ENCODE measurements at regions not wholly inside any gene's neighbourhood (a gene's known extent, or its start where the extent isn't known, plus 50 kb on each side); places are given as distances from the start of the nearest gene placed in this dataset.

GRCh38 chr9:109860521-109860920 lies 80.5 kb downstream of the PALM2AKAP2 start:
- no peak overlapping the region for H3K27ac ChIP-seq (ENCODE audit: low read depth, low read length, severe bottlenecking)
- 97 to 100% methylated on average over 1 to 2 of the region's 2 CpGs for WGBS, 2 experiments (ENCODE audit: insufficient coverage in 2 of 2)
- no peaks in the 10 kb centered on the region for H3K36me3 ChIP-seq (ENCODE audit: control insufficient read depth, insufficient read depth, low read length)
- H3K4me1 ChIP-seq (ENCODE audit: control insufficient read depth, insufficient read depth, low read length, poor library complexity, severe bottlenecking), result no peaks in the 10 kb centered on the region
- H3K4me3 ChIP-seq (ENCODE audit: extremely low read depth, insufficient read depth, low read length, poor library complexity, severe bottlenecking), result no peak overlapping the region
- no peaks in the 10 kb centered on the region for H3K9me3 ChIP-seq (ENCODE audit: control insufficient read depth, low read length)

DNA sequence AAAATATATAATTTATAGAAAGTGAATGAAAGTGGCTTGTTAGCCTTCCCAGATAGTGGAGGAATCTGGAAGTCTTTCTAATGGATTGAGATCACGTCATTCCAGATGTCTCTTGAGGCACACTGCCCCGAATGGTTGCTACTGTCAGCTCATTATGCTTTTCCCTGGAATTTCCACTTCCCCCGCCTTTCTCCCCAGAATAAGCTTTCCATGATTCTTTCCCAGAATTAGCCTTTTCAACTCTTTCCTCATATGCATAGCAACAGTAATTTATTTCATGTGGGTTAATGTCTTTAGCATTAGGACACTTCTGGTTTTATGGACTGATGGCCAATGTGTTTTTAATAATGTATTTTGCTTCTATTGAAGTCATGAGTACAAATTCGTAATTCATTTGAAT lies 81.5 kb downstream of the PALM2AKAP2 start:
- no peak overlapping the region for H3K27ac ChIP-seq (ENCODE audit: low read depth, low read length, severe bottlenecking)
- no peaks in the 10 kb centered on the region for H3K4me1 ChIP-seq (ENCODE audit: control insufficient read depth, insufficient read depth, low read length, poor library complexity, severe bottlenecking)
- 68 to 95% methylated on average over 2 to 4 of the region's 4 CpGs for WGBS, 2 experiments (ENCODE audit: insufficient coverage in 2 of 2)
- no peak overlapping the region for H3K4me3 ChIP-seq (ENCODE audit: extremely low read depth, insufficient read depth, low read length, poor library complexity, severe bottlenecking)
- H3K36me3 ChIP-seq (ENCODE audit: control insufficient read depth, insufficient read depth, low read length), result no peaks in the 10 kb centered on the region
- H3K9me3 ChIP-seq (ENCODE audit: control insufficient read depth, low read length), result no peaks in the 10 kb centered on the region

GRCh38 chr9:109861918-109862317 lies 81.9 kb downstream of the PALM2AKAP2 start:
- H3K9me3 ChIP-seq (ENCODE audit: control insufficient read depth, low read length), result no peaks in the 10 kb centered on the region
- H3K4me1 ChIP-seq (ENCODE audit: control insufficient read depth, insufficient read depth, low read length, poor library complexity, severe bottlenecking), result no peaks in the 10 kb centered on the region
- H3K4me3 ChIP-seq (ENCODE audit: extremely low read depth, insufficient read depth, low read length, poor library complexity, severe bottlenecking), result no peak overlapping the region
- H3K36me3 ChIP-seq (ENCODE audit: control insufficient read depth, insufficient read depth, low read length), result no peaks in the 10 kb centered on the region
- no peak overlapping the region for H3K27ac ChIP-seq (ENCODE audit: low read depth, low read length, severe bottlenecking)

- H3K9me3 ChIP-seq (ENCODE audit: control insufficient read depth, low read length), result no peaks in the 10 kb centered on the region
- no peaks in the 10 kb centered on the region for H3K36me3 ChIP-seq (ENCODE audit: control insufficient read depth, insufficient read depth, low read length)
- H3K4me1 ChIP-seq (ENCODE audit: control insufficient read depth, insufficient read depth, low read length, poor library complexity, severe bottlenecking), result no peaks in the 10 kb centered on the region
- no peak overlapping the region for H3K4me3 ChIP-seq (ENCODE audit: extremely low read depth, insufficient read depth, low read length, poor library complexity, severe bottlenecking)
- WGBS, 2 experiments (ENCODE audit: insufficient coverage in 2 of 2), result 85 to 92% methylated on average over 3 of the region's 3 CpGs
- no peak overlapping the region for H3K27ac ChIP-seq (ENCODE audit: low read depth, low read length, severe bottlenecking)
Observed at GRCh38 chr9:109862452-109862851, 82.5 kb downstream of the PALM2AKAP2 start.

DNA sequence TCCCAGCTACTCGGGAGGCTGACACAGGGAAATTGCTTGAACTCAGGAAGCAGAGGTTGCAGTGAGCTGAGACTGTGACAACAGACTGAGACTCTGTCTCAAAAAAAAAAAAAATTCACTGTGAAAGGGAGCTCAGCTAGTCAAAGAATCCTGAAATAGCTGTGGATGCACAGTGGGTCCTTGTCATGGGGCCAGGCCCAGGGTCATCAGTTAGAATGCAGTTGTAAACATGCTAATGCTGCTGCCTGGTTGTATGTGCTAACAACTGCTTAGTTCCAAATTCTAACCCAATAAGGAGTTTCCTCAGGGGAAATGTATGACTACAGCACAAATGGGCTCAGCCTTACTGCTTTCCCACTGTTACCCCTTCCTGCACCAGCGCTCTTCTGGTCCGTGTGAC lies 84.0 kb downstream of the PALM2AKAP2 start:
- Histone ChIP-seq H3K4me3 (ENCODE audit: extremely low read depth, insufficient read depth, low read length, poor library complexity, severe bottlenecking) (no peak overlapping the region), H3K36me3 (ENCODE audit: control insufficient read depth, insufficient read depth, low read length) (no peaks in the 10 kb centered on the region), H3K9me3 (ENCODE audit: control insufficient read depth, low read length) (no peaks in the 10 kb centered on the region), H3K27ac (ENCODE audit: low read depth, low read length, severe bottlenecking) (no peak overlapping the region), H3K4me1 (ENCODE audit: control insufficient read depth, insufficient read depth, low read length, poor library complexity, severe bottlenecking) (peaks cover 15% of the 10 kb centered on the region)
- WGBS, 2 experiments (ENCODE audit: insufficient coverage in 2 of 2), result 94 to 100% methylated on average over 3 of the region's 3 CpGs

DNA sequence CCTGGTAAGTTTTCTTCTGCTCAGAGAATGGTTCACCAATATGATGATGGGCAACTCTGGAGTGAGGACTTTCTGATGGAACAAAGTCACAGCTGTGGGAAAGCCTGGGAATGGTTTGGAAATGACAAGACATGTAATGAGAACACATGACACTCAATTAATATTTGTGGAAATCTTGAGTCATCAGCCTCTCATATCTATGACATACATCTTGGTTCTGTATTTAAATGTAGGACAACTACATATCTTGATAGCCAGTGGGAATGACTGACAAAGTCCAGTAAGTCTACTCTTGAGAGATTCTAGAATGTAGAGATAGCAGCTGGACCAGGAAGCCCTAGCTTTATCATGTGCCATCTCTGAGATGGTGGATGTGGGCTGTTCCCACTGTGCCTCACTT lies 85.5 kb downstream of the PALM2AKAP2 start:
- Histone ChIP-seq H3K27ac (ENCODE audit: low read depth, low read length, severe bottlenecking) (no peak overlapping the region), H3K36me3 (ENCODE audit: control insufficient read depth, insufficient read depth, low read length) (no peaks in the 10 kb centered on the region), H3K9me3 (ENCODE audit: control insufficient read depth, low read length) (no peaks in the 10 kb centered on the region), H3K4me3 (ENCODE audit: extremely low read depth, insufficient read depth, low read length, poor library complexity, severe bottlenecking) (no peak overlapping the region), H3K4me1 (ENCODE audit: control insufficient read depth, insufficient read depth, low read length, poor library complexity, severe bottlenecking) (peaks cover 16% of the 10 kb centered on the region)

- H3K4me1 ChIP-seq (ENCODE audit: control insufficient read depth, insufficient read depth, low read length, poor library complexity, severe bottlenecking), result peaks cover 16% of the 10 kb centered on the region
- no peaks in the 10 kb centered on the region for H3K9me3 ChIP-seq (ENCODE audit: control insufficient read depth, low read length)
- no peaks in the 10 kb centered on the region for H3K36me3 ChIP-seq (ENCODE audit: control insufficient read depth, insufficient read depth, low read length)
- H3K4me3 ChIP-seq (ENCODE audit: extremely low read depth, insufficient read depth, low read length, poor library complexity, severe bottlenecking), result no peak overlapping the region
- no peak overlapping the region for H3K27ac ChIP-seq (ENCODE audit: low read depth, low read length, severe bottlenecking)
- 70 to 72% methylated on average over 2 to 3 of the region's 4 CpGs for WGBS, 2 experiments (ENCODE audit: insufficient coverage in 2 of 2)
Observed at GRCh38 chr9:109868207-109868606, 88.2 kb downstream of the PALM2AKAP2 start.

DNA sequence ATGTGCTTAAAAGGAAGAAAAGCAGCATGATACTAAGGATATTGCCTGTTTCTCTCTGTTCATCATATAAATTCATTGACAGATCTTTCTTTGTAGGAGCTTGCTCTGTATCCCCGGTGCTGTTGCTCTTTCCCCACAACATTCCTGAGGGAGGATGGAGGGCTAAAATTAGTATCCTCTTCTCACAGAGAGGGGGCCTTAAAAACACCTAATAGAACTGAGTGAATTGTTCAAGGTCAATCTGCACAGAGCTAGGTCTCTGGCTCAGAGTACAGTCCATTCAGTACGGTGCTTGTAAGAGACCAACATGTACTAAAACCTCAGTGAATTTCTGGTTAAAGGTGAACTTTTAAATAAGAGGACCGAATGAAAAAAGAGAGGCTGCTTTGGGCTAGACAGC lies 88.7 kb downstream of the PALM2AKAP2 start:
- Histone ChIP-seq H3K4me3 (ENCODE audit: extremely low read depth, insufficient read depth, low read length, poor library complexity, severe bottlenecking) (no peak overlapping the region), H3K9me3 (ENCODE audit: control insufficient read depth, low read length) (no peaks in the 10 kb centered on the region), H3K27ac (ENCODE audit: low read depth, low read length, severe bottlenecking) (no peak overlapping the region), H3K36me3 (ENCODE audit: control insufficient read depth, insufficient read depth, low read length) (no peaks in the 10 kb centered on the region), H3K4me1 (ENCODE audit: control insufficient read depth, insufficient read depth, low read length, poor library complexity, severe bottlenecking) (peaks cover 16% of the 10 kb centered on the region)
- WGBS, 2 experiments (ENCODE audit: insufficient coverage in 2 of 2), result 86 to 88% methylated on average over 1 to 2 of the region's 3 CpGs

GRCh38 chr9:109870365-109870764 lies 90.4 kb downstream of the PALM2AKAP2 start:
- Histone ChIP-seq H3K4me3 (ENCODE audit: extremely low read depth, insufficient read depth, low read length, poor library complexity, severe bottlenecking) (no peak overlapping the region), H3K9me3 (ENCODE audit: control insufficient read depth, low read length) (no peaks in the 10 kb centered on the region), H3K4me1 (ENCODE audit: control insufficient read depth, insufficient read depth, low read length, poor library complexity, severe bottlenecking) (peaks cover 16% of the 10 kb centered on the region), H3K27ac (ENCODE audit: low read depth, low read length, severe bottlenecking) (no peak overlapping the region), H3K36me3 (ENCODE audit: control insufficient read depth, insufficient read depth, low read length) (no peaks in the 10 kb centered on the region)
- 85 to 94% methylated on average over 4 to 5 of the region's 6 CpGs for WGBS, 2 experiments (ENCODE audit: insufficient coverage in 2 of 2)

- Histone ChIP-seq H3K9me3 (ENCODE audit: control insufficient read depth, low read length) (no peaks in the 10 kb centered on the region), H3K4me1 (ENCODE audit: control insufficient read depth, insufficient read depth, low read length, poor library complexity, severe bottlenecking) (peaks cover 11% of the 10 kb centered on the region), H3K27ac (ENCODE audit: low read depth, low read length, severe bottlenecking) (no peak overlapping the region), H3K36me3 (ENCODE audit: control insufficient read depth, insufficient read depth, low read length) (peaks cover 4% of the 10 kb centered on the region), H3K4me3 (ENCODE audit: extremely low read depth, insufficient read depth, low read length, poor library complexity, severe bottlenecking) (no peak overlapping the region)
- 83 to 100% methylated on average over 1 of the region's 4 CpGs for WGBS, 2 experiments (ENCODE audit: insufficient coverage in 2 of 2)
Observed at GRCh38 chr9:109872901-109873300, 92.9 kb downstream of the PALM2AKAP2 start.

DNA sequence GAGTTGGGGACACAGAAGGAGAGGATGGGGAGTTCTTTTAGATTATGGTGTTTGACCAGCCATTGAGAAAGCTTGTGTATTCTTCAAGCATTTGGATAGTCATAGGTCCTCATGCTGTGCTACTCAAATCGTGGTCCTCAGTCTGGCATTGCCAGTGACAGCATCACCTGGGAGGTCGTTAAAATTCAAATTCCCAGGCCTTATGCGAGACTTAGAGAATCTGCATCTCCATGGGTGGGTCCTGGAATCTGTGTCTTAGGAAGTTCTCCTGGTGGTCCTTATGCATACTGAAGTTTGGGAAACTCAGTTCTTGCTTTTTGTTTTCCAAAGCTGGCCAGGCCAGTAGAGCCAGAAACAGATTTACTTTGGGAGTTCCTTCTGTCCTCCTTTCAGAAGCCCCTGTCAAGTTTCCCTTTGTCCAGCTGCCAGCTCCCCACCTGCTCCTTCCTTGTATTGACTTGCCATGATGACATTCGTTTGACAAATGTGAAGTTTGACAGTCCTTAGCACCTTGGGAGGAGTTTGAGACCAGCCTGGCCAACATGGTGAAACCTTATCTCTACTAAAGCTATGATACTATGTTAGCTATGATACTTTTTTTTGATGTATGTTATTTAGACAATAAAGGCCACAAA lies 95.6 kb downstream of the PALM2AKAP2 start:
- no peak overlapping the region for H3K27ac ChIP-seq (ENCODE audit: low read depth, low read length, severe bottlenecking)
- no peaks in the 10 kb centered on the region for H3K9me3 ChIP-seq (ENCODE audit: control insufficient read depth, low read length)
- no peak overlapping the region for H3K4me3 ChIP-seq (ENCODE audit: extremely low read depth, insufficient read depth, low read length, poor library complexity, severe bottlenecking)
- H3K36me3 ChIP-seq (ENCODE audit: control insufficient read depth, insufficient read depth, low read length), result peaks cover 12% of the 10 kb centered on the region
- WGBS, 2 experiments (ENCODE audit: insufficient coverage in 2 of 2), result 66 to 67% methylated on average over 3 of the region's 4 CpGs
- H3K4me1 ChIP-seq (ENCODE audit: control insufficient read depth, insufficient read depth, low read length, poor library complexity, severe bottlenecking), result no peaks in the 10 kb centered on the region
